ENCODE measurements at regions not wholly inside any gene's neighbourhood (a gene's known extent, or its start where the extent isn't known, plus 50 kb on each side); places are given as distances from the start of the nearest gene placed in this dataset.

GRCh38 chr11:114890038-114890437 is 211.7 kb downstream of the NXPE2 start:
- TF ChIP-seq CTCF (IDR thresholded peaks at IDR 0.05; ENCODE audit: poor library complexity) (no peak), EZH2 (IDR thresholded peaks at IDR 0.05; ENCODE audit: borderline replicate concordance) (no peak), EZH2phosphoT487 (IDR thresholded peaks at IDR 0.05; ENCODE audit: low read depth, severe bottlenecking, unreplicated experiment) (no peak)
